ENCODE measurements at regions not wholly inside any gene's neighbourhood (a gene's known extent, or its start where the extent isn't known, plus 50 kb on each side); places are given as distances from the start of the nearest gene placed in this dataset.

DNA sequence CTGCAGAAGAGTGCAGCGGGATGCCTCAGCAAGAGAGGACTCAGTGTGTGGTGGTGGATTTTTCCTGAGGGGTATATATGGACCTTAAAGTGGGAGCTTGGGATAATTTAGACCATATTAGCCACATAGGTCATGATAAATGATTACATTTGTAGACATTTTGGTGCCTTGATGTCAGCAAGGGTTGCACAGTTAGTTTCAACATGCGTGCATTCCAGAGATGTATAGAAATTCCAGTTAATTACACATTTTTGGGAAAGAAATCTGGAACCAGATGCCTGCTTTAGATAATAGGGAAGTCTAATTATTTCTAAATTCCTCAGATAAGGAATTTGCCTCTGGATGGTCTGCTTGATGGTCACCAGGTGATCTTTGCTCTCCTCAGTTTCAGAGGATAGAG is 440.6 kb upstream of the PAPPA start:
- TF ChIP-seq ZNF302 (CRISPR knock-in tag; IDR thresholded peaks at IDR 0.05) (no peak), NR3C1 (IDR thresholded peaks at IDR 0.05) (no peak), POLR2A (IDR thresholded peaks at IDR 0.05; ENCODE audit: low read length) (no peak), HEYL (CRISPR knock-in tag; IDR thresholded peaks at IDR 0.05) (no peak), SREBF2 (IDR thresholded peaks at IDR 0.05) (no peak), HDAC2 (IDR thresholded peaks at IDR 0.05) (no peak), JUNB (IDR thresholded peaks at IDR 0.05) (no peak)
- TF ChIP-seq, protein P1, sequence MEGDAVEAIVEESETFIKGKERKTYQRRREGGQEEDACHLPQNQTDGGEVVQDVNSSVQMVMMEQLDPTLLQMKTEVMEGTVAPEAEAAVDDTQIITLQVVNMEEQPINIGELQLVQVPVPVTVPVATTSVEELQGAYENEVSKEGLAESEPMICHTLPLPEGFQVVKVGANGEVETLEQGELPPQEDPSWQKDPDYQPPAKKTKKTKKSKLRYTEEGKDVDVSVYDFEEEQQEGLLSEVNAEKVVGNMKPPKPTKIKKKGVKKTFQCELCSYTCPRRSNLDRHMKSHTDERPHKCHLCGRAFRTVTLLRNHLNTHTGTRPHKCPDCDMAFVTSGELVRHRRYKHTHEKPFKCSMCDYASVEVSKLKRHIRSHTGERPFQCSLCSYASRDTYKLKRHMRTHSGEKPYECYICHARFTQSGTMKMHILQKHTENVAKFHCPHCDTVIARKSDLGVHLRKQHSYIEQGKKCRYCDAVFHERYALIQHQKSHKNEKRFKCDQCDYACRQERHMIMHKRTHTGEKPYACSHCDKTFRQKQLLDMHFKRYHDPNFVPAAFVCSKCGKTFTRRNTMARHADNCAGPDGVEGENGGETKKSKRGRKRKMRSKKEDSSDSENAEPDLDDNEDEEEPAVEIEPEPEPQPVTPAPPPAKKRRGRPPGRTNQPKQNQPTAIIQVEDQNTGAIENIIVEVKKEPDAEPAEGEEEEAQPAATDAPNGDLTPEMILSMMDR (IDR thresholded peaks at IDR 0.05): no peak
- TF ChIP-seq, protein P2, sequence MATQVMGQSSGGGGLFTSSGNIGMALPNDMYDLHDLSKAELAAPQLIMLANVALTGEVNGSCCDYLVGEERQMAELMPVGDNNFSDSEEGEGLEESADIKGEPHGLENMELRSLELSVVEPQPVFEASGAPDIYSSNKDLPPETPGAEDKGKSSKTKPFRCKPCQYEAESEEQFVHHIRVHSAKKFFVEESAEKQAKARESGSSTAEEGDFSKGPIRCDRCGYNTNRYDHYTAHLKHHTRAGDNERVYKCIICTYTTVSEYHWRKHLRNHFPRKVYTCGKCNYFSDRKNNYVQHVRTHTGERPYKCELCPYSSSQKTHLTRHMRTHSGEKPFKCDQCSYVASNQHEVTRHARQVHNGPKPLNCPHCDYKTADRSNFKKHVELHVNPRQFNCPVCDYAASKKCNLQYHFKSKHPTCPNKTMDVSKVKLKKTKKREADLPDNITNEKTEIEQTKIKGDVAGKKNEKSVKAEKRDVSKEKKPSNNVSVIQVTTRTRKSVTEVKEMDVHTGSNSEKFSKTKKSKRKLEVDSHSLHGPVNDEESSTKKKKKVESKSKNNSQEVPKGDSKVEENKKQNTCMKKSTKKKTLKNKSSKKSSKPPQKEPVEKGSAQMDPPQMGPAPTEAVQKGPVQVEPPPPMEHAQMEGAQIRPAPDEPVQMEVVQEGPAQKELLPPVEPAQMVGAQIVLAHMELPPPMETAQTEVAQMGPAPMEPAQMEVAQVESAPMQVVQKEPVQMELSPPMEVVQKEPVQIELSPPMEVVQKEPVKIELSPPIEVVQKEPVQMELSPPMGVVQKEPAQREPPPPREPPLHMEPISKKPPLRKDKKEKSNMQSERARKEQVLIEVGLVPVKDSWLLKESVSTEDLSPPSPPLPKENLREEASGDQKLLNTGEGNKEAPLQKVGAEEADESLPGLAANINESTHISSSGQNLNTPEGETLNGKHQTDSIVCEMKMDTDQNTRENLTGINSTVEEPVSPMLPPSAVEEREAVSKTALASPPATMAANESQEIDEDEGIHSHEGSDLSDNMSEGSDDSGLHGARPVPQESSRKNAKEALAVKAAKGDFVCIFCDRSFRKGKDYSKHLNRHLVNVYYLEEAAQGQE (IDR thresholded peaks at IDR 0.05): no peak
- TF ChIP-seq, protein P3, sequence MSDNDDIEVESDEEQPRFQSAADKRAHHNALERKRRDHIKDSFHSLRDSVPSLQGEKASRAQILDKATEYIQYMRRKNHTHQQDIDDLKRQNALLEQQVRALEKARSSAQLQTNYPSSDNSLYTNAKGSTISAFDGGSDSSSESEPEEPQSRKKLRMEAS (IDR thresholded peaks at IDR 0.05): no peak
